ENCODE measurements at regions not wholly inside any gene's neighbourhood (a gene's known extent, or its start where the extent isn't known, plus 50 kb on each side); places are given as distances from the start of the nearest gene placed in this dataset.

- Histone ChIP-seq H3K27me3 (ENCODE audit: insufficient read depth) (no peaks in the 10 kb centered on the region), H3K79me2 (replicated peaks; ENCODE audit: insufficient read depth) (no peaks in the 10 kb centered on the region), H4K20me1 (replicated peaks; ENCODE audit: insufficient read depth) (no peaks in the 10 kb centered on the region), H3K4me1 (ENCODE audit: insufficient read depth) (no peaks in the 10 kb centered on the region), H3F3A (replicated peaks; ENCODE audit: low read depth) (no peaks in the 10 kb centered on the region), H3K36me3 (ENCODE audit: insufficient read depth) (no peaks in the 10 kb centered on the region), H3K27ac (ENCODE audit: low read depth) (no peak overlapping the region), H3K4me3 (no peak overlapping the region), H3K9me2 (ENCODE audit: insufficient read depth) (peaks cover 15% of the 10 kb centered on the region), H3K4me2 (no peak overlapping the region), H2AFZ (0 out of 2 replicates have a peak overlapping the region, but pooled peaks have one; percentile 59)
- H3K36me3 Mint-ChIP-seq (ENCODE audit: low read depth): peaks cover 22% of the 10 kb centered on the region
- H3K27me3 Mint-ChIP-seq (ENCODE audit: insufficient read depth, low read depth, poor library complexity): no peaks in the 10 kb centered on the region
- H3K4me3 Mint-ChIP-seq: no peak overlapping the region
- ATAC-seq: no peak
- DNase-seq (ENCODE audit: low spot score): no peak
- H3K4me1 Mint-ChIP-seq: peaks cover 2% of the 10 kb centered on the region
- H3K27ac Mint-ChIP-seq: no peak overlapping the region
- TF ChIP-seq POLR2AphosphoS5 (IDR thresholded peaks at IDR 0.05; ENCODE audit: low read depth): no peak
- no peak for TF ChIP-seq NANOG (IDR thresholded peaks at IDR 0.05; ENCODE audit: borderline replicate concordance)
- TF ChIP-seq JUNB (IDR thresholded peaks at IDR 0.05; ENCODE audit: unreplicated experiment): no peak
- TF ChIP-seq ZNF331 (CRISPR knock-in tag; IDR thresholded peaks at IDR 0.05; ENCODE audit: low read depth): no peak
- TF ChIP-seq, protein P1, sequence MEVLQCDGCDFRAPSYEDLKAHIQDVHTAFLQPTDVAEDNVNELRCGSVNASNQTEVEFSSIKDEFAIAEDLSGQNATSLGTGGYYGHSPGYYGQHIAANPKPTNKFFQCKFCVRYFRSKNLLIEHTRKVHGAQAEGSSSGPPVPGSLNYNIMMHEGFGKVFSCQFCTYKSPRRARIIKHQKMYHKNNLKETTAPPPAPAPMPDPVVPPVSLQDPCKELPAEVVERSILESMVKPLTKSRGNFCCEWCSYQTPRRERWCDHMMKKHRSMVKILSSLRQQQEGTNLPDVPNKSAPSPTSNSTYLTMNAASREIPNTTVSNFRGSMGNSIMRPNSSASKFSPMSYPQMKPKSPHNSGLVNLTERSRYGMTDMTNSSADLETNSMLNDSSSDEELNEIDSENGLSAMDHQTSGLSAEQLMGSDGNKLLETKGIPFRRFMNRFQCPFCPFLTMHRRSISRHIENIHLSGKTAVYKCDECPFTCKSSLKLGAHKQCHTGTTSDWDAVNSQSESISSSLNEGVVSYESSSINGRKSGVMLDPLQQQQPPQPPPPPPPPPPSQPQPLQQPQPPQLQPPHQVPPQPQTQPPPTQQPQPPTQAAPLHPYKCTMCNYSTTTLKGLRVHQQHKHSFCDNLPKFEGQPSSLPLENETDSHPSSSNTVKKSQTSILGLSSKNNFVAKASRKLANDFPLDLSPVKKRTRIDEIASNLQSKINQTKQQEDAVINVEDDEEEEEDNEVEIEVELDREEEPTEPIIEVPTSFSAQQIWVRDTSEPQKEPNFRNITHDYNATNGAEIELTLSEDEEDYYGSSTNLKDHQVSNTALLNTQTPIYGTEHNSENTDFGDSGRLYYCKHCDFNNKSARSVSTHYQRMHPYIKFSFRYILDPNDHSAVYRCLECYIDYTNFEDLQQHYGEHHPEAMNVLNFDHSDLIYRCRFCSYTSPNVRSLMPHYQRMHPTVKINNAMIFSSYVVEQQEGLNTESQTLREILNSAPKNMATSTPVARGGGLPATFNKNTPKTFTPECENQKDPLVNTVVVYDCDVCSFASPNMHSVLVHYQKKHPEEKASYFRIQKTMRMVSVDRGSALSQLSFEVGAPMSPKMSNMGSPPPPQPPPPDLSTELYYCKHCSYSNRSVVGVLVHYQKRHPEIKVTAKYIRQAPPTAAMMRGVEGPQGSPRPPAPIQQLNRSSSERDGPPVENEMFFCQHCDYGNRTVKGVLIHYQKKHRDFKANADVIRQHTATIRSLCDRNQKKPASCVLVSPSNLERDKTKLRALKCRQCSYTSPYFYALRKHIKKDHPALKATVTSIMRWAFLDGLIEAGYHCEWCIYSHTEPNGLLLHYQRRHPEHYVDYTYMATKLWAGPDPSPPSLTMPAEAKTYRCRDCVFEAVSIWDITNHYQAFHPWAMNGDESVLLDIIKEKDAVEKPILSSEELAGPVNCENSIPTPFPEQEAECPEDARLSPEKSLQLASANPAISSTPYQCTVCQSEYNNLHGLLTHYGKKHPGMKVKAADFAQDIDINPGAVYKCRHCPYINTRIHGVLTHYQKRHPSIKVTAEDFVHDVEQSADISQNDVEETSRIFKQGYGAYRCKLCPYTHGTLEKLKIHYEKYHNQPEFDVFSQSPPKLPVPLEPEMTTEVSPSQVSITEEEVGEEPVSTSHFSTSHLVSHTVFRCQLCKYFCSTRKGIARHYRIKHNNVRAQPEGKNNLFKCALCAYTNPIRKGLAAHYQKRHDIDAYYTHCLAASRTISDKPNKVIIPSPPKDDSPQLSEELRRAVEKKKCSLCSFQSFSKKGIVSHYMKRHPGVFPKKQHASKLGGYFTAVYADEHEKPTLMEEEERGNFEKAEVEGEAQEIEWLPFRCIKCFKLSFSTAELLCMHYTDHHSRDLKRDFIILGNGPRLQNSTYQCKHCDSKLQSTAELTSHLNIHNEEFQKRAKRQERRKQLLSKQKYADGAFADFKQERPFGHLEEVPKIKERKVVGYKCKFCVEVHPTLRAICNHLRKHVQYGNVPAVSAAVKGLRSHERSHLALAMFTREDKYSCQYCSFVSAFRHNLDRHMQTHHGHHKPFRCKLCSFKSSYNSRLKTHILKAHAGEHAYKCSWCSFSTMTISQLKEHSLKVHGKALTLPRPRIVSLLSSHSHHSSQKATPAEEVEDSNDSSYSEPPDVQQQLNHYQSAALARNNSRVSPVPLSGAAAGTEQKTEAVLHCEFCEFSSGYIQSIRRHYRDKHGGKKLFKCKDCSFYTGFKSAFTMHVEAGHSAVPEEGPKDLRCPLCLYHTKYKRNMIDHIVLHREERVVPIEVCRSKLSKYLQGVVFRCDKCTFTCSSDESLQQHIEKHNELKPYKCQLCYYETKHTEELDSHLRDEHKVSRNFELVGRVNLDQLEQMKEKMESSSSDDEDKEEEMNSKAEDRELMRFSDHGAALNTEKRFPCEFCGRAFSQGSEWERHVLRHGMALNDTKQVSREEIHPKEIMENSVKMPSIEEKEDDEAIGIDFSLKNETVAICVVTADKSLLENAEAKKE (CRISPR knock-in tag; IDR thresholded peaks at IDR 0.05): no peak
- no peak for TF ChIP-seq REST (IDR thresholded peaks at IDR 0.05; ENCODE audit: unreplicated experiment)
- no peak for TF ChIP-seq CREB1 (CRISPR knock-in tag; IDR thresholded peaks at IDR 0.05; ENCODE audit: low read depth)
- TF ChIP-seq ZNF114 (CRISPR knock-in tag; IDR thresholded peaks at IDR 0.05): no peak
- TF ChIP-seq STAT1 (IDR thresholded peaks at IDR 0.05; ENCODE audit: unreplicated experiment): no peak
- TF ChIP-seq EZH2 (IDR thresholded peaks at IDR 0.05; ENCODE audit: low read depth, unreplicated experiment): no peak
- peaks cover 23% of the 10 kb centered on the region for H3K9me3 Mint-ChIP-seq
Observed at GRCh38 chr6:106785298-106785697, 155.9 kb downstream of the QRSL1 start.

Data from GM23338 (cell line).